IMR-90 (cell line): ENCODE measurements at regions not wholly inside any gene's neighbourhood (a gene's known extent, or its start where the extent isn't known, plus 50 kb on each side); places are given as distances from the start of the nearest gene placed in this dataset.
A peak's percentile ranks its signal among the peaks of the same experiment; 100 is the strongest.

Source experiments
- ATAC-seq: fragments of 200-7000 bp; cut with Tn5 transposase; 2 replicates; pipeline ENCODE4 v1.9.1; 2020; ENCODE audit warnings: low read depth, mild to moderate bottlenecking, moderate library complexity
- BruUV-seq: library from RNA; stranded (reverse); fragments of 400-500 nt; replicated peaks from 2 replicates; lab custom pipeline; 2021; lab: Mats Ljungman, UMichigan
- CTCF ChIA-PET: fragments of 300-600 bp; formaldehyde crosslinking; extraction: SDS; loops from one replicate; lab custom pipeline; 2021; ENCODE audit warnings: antibody characterized with exemption; lab: Yijun Ruan, JAX
- POLR2A ChIA-PET: fragments of 300-600 bp; sonication (Branson Sonifier 250); formaldehyde crosslinking; loops from one replicate; lab custom pipeline; 2022; ENCODE audit warnings: antibody characterized with exemption; ENCODE audit not compliant: unreplicated experiment; lab: Charles Lee
- DNase-seq: peaks from one replicate; pipeline ENCODE4 v3.0.0; 2013
- H2AFZ ChIP-seq: replicated peaks from 2 replicates; pipeline ENCODE3; 2013; ENCODE audit warnings: low read length, mild to moderate bottlenecking; ENCODE audit not compliant: poor library complexity
- H2AK5ac ChIP-seq: 2 replicates; pipeline ENCODE4 v1.6.1; 2013; ENCODE audit warnings: low read depth, low read length, inconsistent platforms
- H2AK9ac ChIP-seq: replicated peaks from 2 replicates; pipeline ENCODE3; 2013; ENCODE audit warnings: mild to moderate bottlenecking, low read depth, low read length, moderate library complexity; ENCODE audit not compliant: poor library complexity
- H2BK120ac ChIP-seq: 2 replicates; pipeline ENCODE4 v1.6.1; 2013; ENCODE audit warnings: low read depth, low read length, inconsistent platforms
- H2BK15ac ChIP-seq: 3 replicates; pipeline ENCODE4 v1.6.1; 2013; ENCODE audit warnings: low read depth, low read length, inconsistent platforms
- H2BK20ac ChIP-seq: 2 replicates; pipeline ENCODE4 v1.6.1; 2013; ENCODE audit warnings: low read depth, mild to moderate bottlenecking, inconsistent platforms, low read length, moderate library complexity
- H2BK5ac ChIP-seq: 2 replicates; pipeline ENCODE4 v1.6.1; 2013; ENCODE audit warnings: mild to moderate bottlenecking, low read depth, low read length, inconsistent platforms; ENCODE audit not compliant: poor library complexity, severe bottlenecking
- H3K14ac ChIP-seq: replicated peaks from 2 replicates; pipeline ENCODE4 v1.6.1; 2013; ENCODE audit warnings: low read depth, low read length, inconsistent platforms
- H3K18ac ChIP-seq: 2 replicates; pipeline ENCODE4 v1.6.1; 2013; ENCODE audit warnings: low read depth, low read length, control low read depth
- H3K23ac ChIP-seq: 2 replicates; pipeline ENCODE4 v1.6.1; 2013; ENCODE audit warnings: low read depth, low read length, inconsistent platforms
- H3K27ac ChIP-seq: 2 replicates; pipeline ENCODE4 v1.5.1; 2013; ENCODE audit warnings: mild to moderate bottlenecking, control low read depth, low read length; ENCODE audit not compliant: insufficient read depth
- H3K27me3 ChIP-seq: 2 replicates; pipeline ENCODE4 v1.6.1; 2013; ENCODE audit warnings: low read length; ENCODE audit not compliant: control insufficient read depth, insufficient read depth
- H3K36me3 ChIP-seq: 2 replicates; pipeline ENCODE4 v1.6.1; 2013; ENCODE audit warnings: low read length, mixed read lengths; ENCODE audit not compliant: control insufficient read depth, insufficient read depth
- H3K4ac ChIP-seq: 2 replicates; pipeline ENCODE4 v1.6.1; 2013; ENCODE audit warnings: low read depth, low read length, inconsistent platforms
- H3K4me1 ChIP-seq: 2 replicates; pipeline ENCODE4 v1.6.1; 2013; ENCODE audit warnings: low read length, mixed read lengths; ENCODE audit not compliant: control insufficient read depth, insufficient read depth
- H3K4me2 ChIP-seq: 2 replicates; pipeline ENCODE4 v1.6.1; 2013; ENCODE audit warnings: low read depth, mild to moderate bottlenecking, control low read depth, low read length, moderate library complexity
- H3K4me3 ChIP-seq: 2 replicates; pipeline ENCODE4 v1.5.1; 2013; ENCODE audit warnings: low read depth, mild to moderate bottlenecking, control low read depth, low read length, moderate library complexity; ENCODE audit not compliant: insufficient read depth
- H3K56ac ChIP-seq: 2 replicates; pipeline ENCODE4 v1.6.1; 2013; ENCODE audit warnings: low read length, inconsistent platforms; ENCODE audit not compliant: insufficient read depth; ENCODE audit errors: extremely low read depth
- H3K79me1 ChIP-seq, 2 experiments: 2 replicates each; pipeline ENCODE4 v1.6.1; 2013; ENCODE audit warnings: low read length in 2 of 2, inconsistent platforms in 1 of 2, low read depth in 1 of 2
- H3K9ac ChIP-seq: 2 replicates; pipeline ENCODE4 v1.6.1; 2013; ENCODE audit warnings: low read depth, low read length, control low read depth
- H3K9me1 ChIP-seq: 2 replicates; pipeline ENCODE4 v1.6.1; 2013; ENCODE audit warnings: low read length, inconsistent platforms; ENCODE audit not compliant: insufficient read depth
- H3K9me3 ChIP-seq: 2 replicates; pipeline ENCODE4 v1.6.1; 2013; ENCODE audit warnings: low read length; ENCODE audit not compliant: control insufficient read depth, insufficient read depth
- H4K20me1 ChIP-seq: 2 replicates; pipeline ENCODE4 v1.6.1; 2013; ENCODE audit warnings: low read length, inconsistent platforms; ENCODE audit not compliant: insufficient read depth
- H4K5ac ChIP-seq: 2 replicates; pipeline ENCODE4 v1.6.1; 2013; ENCODE audit warnings: mild to moderate bottlenecking, low read depth, low read length, control low read depth
- H4K8ac ChIP-seq, 2 experiments: 2 replicates each; pipeline ENCODE4 v1.6.1; 2013; ENCODE audit warnings: low read depth in 2 of 2, low read length in 2 of 2, control low read depth in 1 of 2, inconsistent platforms in 1 of 2
- H4K91ac ChIP-seq: 2 replicates; pipeline ENCODE4 v1.6.1; 2013; ENCODE audit warnings: low read depth, low read length, inconsistent platforms; ENCODE audit not compliant: insufficient read depth
- BHLHE40 ChIP-seq: fragments of 150-350 bp; IDR thresholded peaks from 2 replicates; pipeline ENCODE4 v1.6.1; 2016; ENCODE audit warnings: mild to moderate bottlenecking, low read depth, low read length
- CEBPB ChIP-seq: IDR thresholded peaks from 2 replicates; pipeline ENCODE4 v1.6.1; 2012; ENCODE audit warnings: low read depth, low read length, improper control_type of control experiment
- MAFK ChIP-seq: IDR thresholded peaks from 2 replicates; pipeline ENCODE4 v1.6.1; 2012; ENCODE audit warnings: low read depth, low read length, improper control_type of control experiment
- RFX5 ChIP-seq: IDR thresholded peaks from 2 replicates; pipeline ENCODE4 v1.8.0; 2012; ENCODE audit warnings: low read depth, mild to moderate bottlenecking, low read length, moderate library complexity
- USF2 ChIP-seq: fragments of 150-350 bp; IDR thresholded peaks from 2 replicates; pipeline ENCODE4 v1.6.1; 2017; ENCODE audit warnings: mild to moderate bottlenecking, antibody characterized with exemption, low read length, low read depth
- WGBS, 2 experiments: methylation state at CpG; one replicate each; pipeline versions ENCODE4 v1.1.5 to v1.1.7; 2013; ENCODE audit warnings: missing lambda C conversion rate in 2 of 2; ENCODE audit not compliant: insufficient read length in 1 of 2; ENCODE audit errors: extremely low coverage in 2 of 2; 5-methylcytosine and 5-hydroxymethylcytosine counted together
- dilution Hi-C: fragments of 300-500 bp; cut with HindIII; formaldehyde crosslinking; loops from one replicate; pipeline ENCODE4 v1.14.3; 2018; ENCODE audit warnings: low sequenced_read_pairs; ENCODE audit not compliant: unreplicated experiment
- in situ Hi-C: fragments of 300-500 bp; cut with MboI; formaldehyde crosslinking; loops from 3 replicates; pipeline ENCODE4 v1.14.3; 2019; ENCODE audit warnings: low sequenced_read_pairs, inconsistent platforms, mixed read lengths
- intact Hi-C: fragments of 100-400 bp; cut with micrococcal nuclease; formaldehyde crosslinking; loops from 2 replicates; pipeline ENCODE4 v1.10.0; 2022

- H3K4me1 ChIP-seq, result peaks cover 3% of the 10 kb centered on the region
- H3K23ac ChIP-seq, result no peak overlapping the region
- no peak overlapping the region for H3K56ac ChIP-seq
- no peaks in the 10 kb centered on the region for H4K20me1 ChIP-seq
- H3K4me2 ChIP-seq, result no peak overlapping the region
- H3K9ac ChIP-seq, result no peak overlapping the region
- H3K79me1 ChIP-seq, result no peaks in the 10 kb centered on the region
- no peaks in the 10 kb centered on the region for H3K27me3 ChIP-seq
- H2BK15ac ChIP-seq, result no peak overlapping the region
- intact Hi-C loops (loop anchor here (2.0 to 10.0 kb wide), 3 partner anchors 344 to 674 kb away; partner anchors contain the start of gene NR2F1), in situ Hi-C loops (loop anchor here (25.0 kb wide), 1 partner anchor 678 kb away; the partner anchor contains the start of genes NR2F1 and NR2F1-AS1), dilution Hi-C loops (no loop called here)
- H2AK5ac ChIP-seq, result no peak overlapping the region
- H3K18ac ChIP-seq, result peak overlapping the region; percentile 16; the same call in 1 of the 2 replicates
- CTCF ChIA-PET, result interaction anchor here (0.9 to 1.1 kb wide), 6 partner anchors 11 to 219 kb away, joined by 3 to 5 read pairs (median 4); no protein-coding TSS in a partner anchor
- ATAC-seq (no peak), DNase-seq (no peak)
- no peak overlapping the region for H2BK5ac ChIP-seq
- H3K27ac ChIP-seq, result no peak overlapping the region
- no TSS peak for BruUV-seq
- POLR2A ChIA-PET, result no interaction called here
- no peak overlapping the region for H2BK20ac ChIP-seq
- no peak overlapping the region for H2AK9ac ChIP-seq
- H3K14ac ChIP-seq, result no peak overlapping the region
- peak; percentile 55; the same call in 1 of the 2 replicates for TF ChIP-seq MAFK
- TF ChIP-seq CEBPB, result no peak
- no peak for TF ChIP-seq RFX5
- TF ChIP-seq USF2, result no peak
- TF ChIP-seq BHLHE40, result no peak
- no peak overlapping the region for H2AFZ ChIP-seq
- no peak overlapping the region for H3K4me3 ChIP-seq
- no peak overlapping the region; the same call in 1 of the 2 replicates for H3K4ac ChIP-seq
- H2BK120ac ChIP-seq, result no peak overlapping the region
- WGBS, 2 experiments, result 71% methylated on average over 1 of the region's 1 CpG; no CpG with 5 or more reads in 1 of the 2 experiments
- no peak overlapping the region for H4K8ac ChIP-seq
- H3K9me3 ChIP-seq, result no peaks in the 10 kb centered on the region
- H3K36me3 ChIP-seq, result no peaks in the 10 kb centered on the region
- H4K91ac ChIP-seq, result no peak overlapping the region
- 0 out of 2 replicates have a peak, but pooled peaks cover 3% of the 10 kb centered on the region for H3K9me1 ChIP-seq
- H4K5ac ChIP-seq, result peak overlapping the region; percentile 17; the same call in 1 of the 2 replicates
Observed at GRCh38 chr5:92908952-92909601, 671.9 kb downstream of the NR2F1-AS1 start.
